ENCODE measurements at regions not wholly inside any gene's neighbourhood (a gene's known extent, or its start where the extent isn't known, plus 50 kb on each side); places are given as distances from the start of the nearest gene placed in this dataset.

- no peak overlapping the region for H3K27ac ChIP-seq
- intact Hi-C loops (cut with DNase I; ENCODE audit: low total_unique reads) = no loop called here
These were observed 105.1 kb upstream of the RBPJ start for GRCh38 chr4:26215725-26216124.

GRCh38 chr4:26217481-26217880 is 103.3 kb upstream of the RBPJ start:
- Histone ChIP-seq H3K9me3 (no peaks in the 10 kb centered on the region), H3K4me1 (no peaks in the 10 kb centered on the region), H3K27me3 (peaks cover 0 to 6% of the 10 kb centered on the region in 2 donors), H3K4me3 (no peak overlapping the region), H3K36me3 (no peaks in the 10 kb centered on the region), H3K27ac (peak overlapping the region in 1 of 2 donors; percentile 9)
- TF ChIP-seq CTCF (IDR thresholded peaks at IDR 0.05) = no peak
- intact Hi-C loops (cut with DNase I; ENCODE audit: low total_unique reads) = no loop called here
- DNase-seq = no peak

More at GRCh38 chr4:26215725-26216124, 105.1 kb upstream of the RBPJ start:
- H3K27me3 ChIP-seq = peaks cover 0 to 17% of the 10 kb centered on the region in 2 donors
- TF ChIP-seq CTCF (IDR thresholded peaks at IDR 0.05) = no peak
- H3K9me3 ChIP-seq = no peaks in the 10 kb centered on the region
- H3K36me3 ChIP-seq = no peaks in the 10 kb centered on the region
- DNase-seq = no peak
- H3K4me3 ChIP-seq = no peak overlapping the region
- H3K4me1 ChIP-seq = no peaks in the 10 kb centered on the region

- TF ChIP-seq CTCF (IDR thresholded peaks at IDR 0.05) = no peak
- no peaks in the 10 kb centered on the region for H3K4me1 ChIP-seq
- no peaks in the 10 kb centered on the region for H3K36me3 ChIP-seq
- peak overlapping the region in 1 of 2 donors; percentile 35 for H3K27ac ChIP-seq
- peaks cover 0 to 6% of the 10 kb centered on the region in 2 donors for H3K27me3 ChIP-seq
- DNase-seq = peak in 1 of 2 donors; percentile 40
- no peak overlapping the region for H3K4me3 ChIP-seq
- intact Hi-C loops (cut with DNase I; ENCODE audit: low total_unique reads) = no loop called here
- no peaks in the 10 kb centered on the region for H3K9me3 ChIP-seq
These were observed 102.7 kb upstream of the RBPJ start for GRCh38 chr4:26217961-26218676.

- intact Hi-C loops (cut with DNase I; ENCODE audit: low total_unique reads) = no loop called here
- no peaks in the 10 kb centered on the region for H3K27me3 ChIP-seq
- H3K4me1 ChIP-seq = no peaks in the 10 kb centered on the region
- no peak overlapping the region for H3K4me3 ChIP-seq
- no peak for DNase-seq
- no peaks in the 10 kb centered on the region for H3K36me3 ChIP-seq
- H3K9me3 ChIP-seq = no peaks in the 10 kb centered on the region
- H3K27ac ChIP-seq = peak overlapping the region in 1 of 2 donors; percentile 35
- no peak for TF ChIP-seq CTCF (IDR thresholded peaks at IDR 0.05)
These were observed 101.9 kb upstream of the RBPJ start for GRCh38 chr4:26218677-26219605.

- intact Hi-C loops (cut with DNase I; ENCODE audit: low total_unique reads) = no loop called here
These were observed 100.1 kb upstream of the RBPJ start for GRCh38 chr4:26220696-26221095.

More at GRCh38 chr4:26220696-26221095, 100.1 kb upstream of the RBPJ start:
- no peak overlapping the region for H3K27ac ChIP-seq
- no peak for DNase-seq
- H3K4me1 ChIP-seq = no peaks in the 10 kb centered on the region
- H3K4me3 ChIP-seq = no peak overlapping the region
- no peaks in the 10 kb centered on the region for H3K27me3 ChIP-seq
- H3K9me3 ChIP-seq = no peaks in the 10 kb centered on the region
- TF ChIP-seq CTCF (IDR thresholded peaks at IDR 0.05) = no peak
- H3K36me3 ChIP-seq = no peaks in the 10 kb centered on the region

Data from tibial artery (tissue), 4 donors.